ENCODE measurements at regions not wholly inside any gene's neighbourhood (a gene's known extent, or its start where the extent isn't known, plus 50 kb on each side); places are given as distances from the start of the nearest gene placed in this dataset.

DNA sequence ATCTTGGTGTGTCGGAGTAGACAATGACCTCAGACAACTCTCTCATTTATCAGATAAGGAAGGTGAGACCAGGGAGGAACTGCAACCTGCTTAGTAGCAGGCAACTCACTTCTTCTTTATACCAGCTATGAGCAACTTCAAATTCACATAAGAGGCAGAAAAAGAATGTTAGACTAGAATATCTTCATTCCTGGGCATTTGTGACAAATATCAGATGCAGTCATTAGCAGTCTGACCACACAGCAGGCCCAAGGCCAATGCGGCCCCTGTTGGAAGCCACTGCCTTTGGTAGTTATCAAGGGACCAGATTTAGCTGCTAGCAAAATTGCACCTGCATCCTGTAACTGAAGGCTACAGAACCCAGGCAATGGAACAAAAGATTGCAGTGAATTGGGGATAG lies 219.2 kb upstream of the RASGEF1B start:
- Histone ChIP-seq H3K4me1 (ENCODE audit: control insufficient read depth in 2 of 2, insufficient read depth in 2 of 2, low read length in 2 of 2) (peaks cover 0 to 4% of the 10 kb centered on the region in 2 donors), H3K9ac (ENCODE audit: low read length) (no peak overlapping the region), H4K20me1 (ENCODE audit: control insufficient read depth, insufficient read depth, low read length, poor library complexity, severe bottlenecking) (no peaks in the 10 kb centered on the region), H2AFZ (ENCODE audit: insufficient read depth, low read depth, low read length, poor library complexity, severe bottlenecking) (no peak overlapping the region), H3K36me3 (replicated peaks in 1 of 2; ENCODE audit: control extremely low read depth in 1 of 2, control insufficient read depth in 1 of 2, extremely low read depth in 1 of 2, insufficient read depth in 2 of 2, low read length in 1 of 2) (no peaks in the 10 kb centered on the region), H3K4me3 (ENCODE audit: control extremely low read depth in 1 of 5, extremely low read depth in 1 of 5, insufficient read depth in 1 of 5, low read depth in 2 of 5, low read length in 4 of 5) (no peak overlapping the region), H3K27ac (ENCODE audit: low read length in 2 of 2) (no peak overlapping the region), H3K9me3 (ENCODE audit: control extremely low read depth in 1 of 3, control insufficient read depth in 2 of 3, insufficient read depth in 1 of 3, low read length in 2 of 3) (no peaks in the 10 kb centered on the region), H3K4me2 (replicated peaks; ENCODE audit: low read depth, low read length, poor library complexity, severe bottlenecking) (no peak overlapping the region), H3K79me2 (ENCODE audit: control insufficient read depth, insufficient read depth, low read length) (no peaks in the 10 kb centered on the region), H3K27me3 (replicated peaks in 1 of 4; ENCODE audit: control extremely low read depth in 1 of 4, control insufficient read depth in 3 of 4, insufficient read depth in 4 of 4, low read length in 3 of 4) (no peaks in the 10 kb centered on the region)
- Mint-ChIP-seq H3K9me3 (ENCODE audit: insufficient read depth) (peaks cover 2% of the 10 kb centered on the region), H3K4me3 (no peak overlapping the region), H3K27me3 (peaks cover 4% of the 10 kb centered on the region), H3K4me1 (peaks cover 10% of the 10 kb centered on the region), H3K27ac (no peak overlapping the region)
- WGBS (ENCODE audit: insufficient coverage), result 91% methylated on average over 1 of the region's 2 CpGs
- intact Hi-C loops (cut with micrococcal nuclease), result no loop called here
- no peak for DNase-seq
- no peak for TF ChIP-seq EZH2 (IDR thresholded peaks at IDR 0.05; ENCODE audit: borderline replicate concordance, insufficient read depth, low read depth, low read length, poor library complexity, severe bottlenecking)
- TF ChIP-seq, protein P1, sequence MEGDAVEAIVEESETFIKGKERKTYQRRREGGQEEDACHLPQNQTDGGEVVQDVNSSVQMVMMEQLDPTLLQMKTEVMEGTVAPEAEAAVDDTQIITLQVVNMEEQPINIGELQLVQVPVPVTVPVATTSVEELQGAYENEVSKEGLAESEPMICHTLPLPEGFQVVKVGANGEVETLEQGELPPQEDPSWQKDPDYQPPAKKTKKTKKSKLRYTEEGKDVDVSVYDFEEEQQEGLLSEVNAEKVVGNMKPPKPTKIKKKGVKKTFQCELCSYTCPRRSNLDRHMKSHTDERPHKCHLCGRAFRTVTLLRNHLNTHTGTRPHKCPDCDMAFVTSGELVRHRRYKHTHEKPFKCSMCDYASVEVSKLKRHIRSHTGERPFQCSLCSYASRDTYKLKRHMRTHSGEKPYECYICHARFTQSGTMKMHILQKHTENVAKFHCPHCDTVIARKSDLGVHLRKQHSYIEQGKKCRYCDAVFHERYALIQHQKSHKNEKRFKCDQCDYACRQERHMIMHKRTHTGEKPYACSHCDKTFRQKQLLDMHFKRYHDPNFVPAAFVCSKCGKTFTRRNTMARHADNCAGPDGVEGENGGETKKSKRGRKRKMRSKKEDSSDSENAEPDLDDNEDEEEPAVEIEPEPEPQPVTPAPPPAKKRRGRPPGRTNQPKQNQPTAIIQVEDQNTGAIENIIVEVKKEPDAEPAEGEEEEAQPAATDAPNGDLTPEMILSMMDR (IDR thresholded peaks at IDR 0.05), result no peak
- POLR2A ChIA-PET, result interaction anchor here (0.6 kb wide), 1 partner anchor 17 kb away, joined by 8 read pairs; no protein-coding TSS in a partner anchor
- CTCF ChIA-PET, result interaction anchor here (9.2 kb wide), 1 partner anchor 221 kb away, joined by 148 read pairs; the partner anchor contains the start of gene RASGEF1B
- no peak for ATAC-seq (ENCODE audit: low read depth)

DNA sequence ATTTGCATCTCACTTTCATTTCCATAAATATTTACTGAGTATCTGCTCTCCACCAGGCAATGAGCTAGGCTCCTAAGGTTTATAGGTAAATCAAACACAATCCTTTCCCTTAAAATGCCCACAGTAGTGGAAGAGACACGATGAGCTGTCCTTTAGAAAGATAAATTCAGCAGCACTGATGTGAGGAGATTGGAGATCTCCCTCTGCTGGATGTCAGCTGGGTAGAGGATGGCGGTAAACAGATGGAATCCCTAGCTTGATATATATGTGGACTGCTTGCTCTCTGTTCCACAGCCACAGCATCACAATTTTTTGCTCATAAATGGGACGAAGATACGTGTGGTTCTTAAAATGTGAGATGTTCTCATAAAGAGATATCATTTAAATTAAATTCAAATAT lies 216.4 kb upstream of the RASGEF1B start:
- Mint-ChIP-seq H3K4me3 (no peak overlapping the region), H3K27me3 (no peaks in the 10 kb centered on the region), H3K9me3 (ENCODE audit: insufficient read depth) (peaks cover 2% of the 10 kb centered on the region), H3K4me1 (peaks cover 10% of the 10 kb centered on the region), H3K27ac (no peak overlapping the region)
- H3K27ac ChIP-seq (ENCODE audit: low read length in 2 of 2), result no peak overlapping the region
- peaks cover 0 to 4% of the 10 kb centered on the region in 2 donors for H3K4me1 ChIP-seq (ENCODE audit: control insufficient read depth in 2 of 2, insufficient read depth in 2 of 2, low read length in 2 of 2)
- CTCF ChIA-PET, result interaction anchor here (0.6 to 9.2 kb wide), 17 partner anchors 8 to 219 kb away, joined by 3 to 148 read pairs (median 4); partner anchors contain the start of gene RASGEF1B
- H2AFZ ChIP-seq (ENCODE audit: insufficient read depth, low read depth, low read length, poor library complexity, severe bottlenecking), result no peak overlapping the region
- intact Hi-C loops (cut with micrococcal nuclease), result loop anchor here (1.0 kb wide), 1 partner anchor 221 kb away; no protein-coding TSS in a partner anchor
- no peaks in the 10 kb centered on the region for H3K27me3 ChIP-seq (replicated peaks in 1 of 4; ENCODE audit: control extremely low read depth in 1 of 4, control insufficient read depth in 3 of 4, insufficient read depth in 4 of 4, low read length in 3 of 4)
- no peak overlapping the region for H3K4me2 ChIP-seq (replicated peaks; ENCODE audit: low read depth, low read length, poor library complexity, severe bottlenecking)
- no peaks in the 10 kb centered on the region for H3K36me3 ChIP-seq (replicated peaks in 1 of 2; ENCODE audit: control extremely low read depth in 1 of 2, control insufficient read depth in 1 of 2, extremely low read depth in 1 of 2, insufficient read depth in 2 of 2, low read length in 1 of 2)
- no CpG with 5 or more reads among the region's 4 CpGs for whole genome bisulfite sequencing (ENCODE audit: insufficient coverage)
- H3K9me3 ChIP-seq (ENCODE audit: control extremely low read depth in 1 of 3, control insufficient read depth in 2 of 3, insufficient read depth in 1 of 3, low read length in 2 of 3), result no peaks in the 10 kb centered on the region
- TF ChIP-seq, protein P1 (IDR thresholded peaks at IDR 0.05), result no peak
- TF ChIP-seq EZH2 (IDR thresholded peaks at IDR 0.05; ENCODE audit: borderline replicate concordance, insufficient read depth, low read depth, low read length, poor library complexity, severe bottlenecking), result no peak
- POLR2A ChIA-PET, result no interaction called here
- no peak overlapping the region for H3K9ac ChIP-seq (ENCODE audit: low read length)
- H3K79me2 ChIP-seq (ENCODE audit: control insufficient read depth, insufficient read depth, low read length), result no peaks in the 10 kb centered on the region
- no peaks in the 10 kb centered on the region for H4K20me1 ChIP-seq (ENCODE audit: control insufficient read depth, insufficient read depth, low read length, poor library complexity, severe bottlenecking)
- ATAC-seq (ENCODE audit: low read depth), result peak; percentile 36
- no peak overlapping the region for H3K4me3 ChIP-seq (ENCODE audit: control extremely low read depth in 1 of 5, extremely low read depth in 1 of 5, insufficient read depth in 1 of 5, low read depth in 2 of 5, low read length in 4 of 5)
- DNase-seq, result peak; percentile 16
